Tibial nerve (tissue), 3 donors: ENCODE measurements at regions not wholly inside any gene's neighbourhood (a gene's known extent, or its start where the extent isn't known, plus 50 kb on each side); places are given as distances from the start of the nearest gene placed in this dataset.

ENCODE experiments used
- POLR2A ChIP-seq, 2 donors: fragments of 450-650 bp; IDR thresholded peaks; one replicate each; pipeline ENCODE4 v1.6.1; 2017; ENCODE audit warnings: antibody characterized with exemption in 2 of 2, mild to moderate bottlenecking in 2 of 2, moderate library complexity in 2 of 2
- TF ChIP-seq, protein P1 (sequence below), 5 experiments: fragments of 200-600 bp in 3 of 5; fragments of 450-650 bp in 2 of 5; sonication (generic) in 3 of 5; IDR thresholded peaks; one replicate each; pipeline ENCODE4 v1.5.1; 2016 to 2019; ENCODE audit warnings: antibody characterized with exemption in 5 of 5, mild to moderate bottlenecking in 3 of 5, moderate library complexity in 2 of 5

DNA sequence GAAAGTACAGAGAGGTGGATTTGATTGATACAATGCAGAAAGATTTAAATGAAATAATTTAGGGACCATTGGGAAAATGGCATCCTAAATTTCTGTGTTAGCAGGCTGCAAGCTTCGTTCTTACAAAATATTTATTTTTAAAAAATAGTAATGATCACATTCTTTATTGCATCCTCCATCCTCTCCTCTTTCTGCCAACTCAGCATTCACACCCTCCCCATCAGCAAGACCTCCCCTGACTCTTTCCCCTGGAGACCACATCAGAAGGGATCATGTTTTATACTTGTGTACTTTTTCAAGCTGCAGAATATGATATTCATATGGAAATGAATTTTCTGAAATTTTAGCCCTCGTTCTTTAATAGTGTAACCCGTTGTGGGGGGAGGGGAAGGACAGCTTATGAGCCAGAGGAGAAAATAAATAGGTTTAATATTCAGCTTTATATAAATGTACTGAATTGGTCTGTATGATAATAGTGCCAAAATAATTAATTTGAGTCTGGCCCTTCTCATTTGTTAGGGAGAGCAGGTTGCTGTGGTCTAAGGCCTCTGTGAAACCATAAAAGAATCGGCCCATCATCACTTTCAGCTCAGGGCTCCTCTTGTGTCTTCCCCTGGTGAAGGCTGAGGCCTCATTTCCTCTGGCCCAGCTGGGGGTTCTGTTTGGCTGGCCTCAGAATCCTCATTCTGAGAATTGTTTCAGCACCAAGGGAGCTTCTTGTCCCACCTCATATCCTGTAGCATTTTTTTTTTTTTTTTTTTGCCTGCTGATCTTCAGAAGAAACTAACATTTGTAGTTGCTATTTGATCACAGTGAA, 330.8 kb downstream of the TXNL1 start:
- TF ChIP-seq POLR2A (IDR thresholded peaks at IDR 0.05), result no peak
- TF ChIP-seq, protein P1, sequence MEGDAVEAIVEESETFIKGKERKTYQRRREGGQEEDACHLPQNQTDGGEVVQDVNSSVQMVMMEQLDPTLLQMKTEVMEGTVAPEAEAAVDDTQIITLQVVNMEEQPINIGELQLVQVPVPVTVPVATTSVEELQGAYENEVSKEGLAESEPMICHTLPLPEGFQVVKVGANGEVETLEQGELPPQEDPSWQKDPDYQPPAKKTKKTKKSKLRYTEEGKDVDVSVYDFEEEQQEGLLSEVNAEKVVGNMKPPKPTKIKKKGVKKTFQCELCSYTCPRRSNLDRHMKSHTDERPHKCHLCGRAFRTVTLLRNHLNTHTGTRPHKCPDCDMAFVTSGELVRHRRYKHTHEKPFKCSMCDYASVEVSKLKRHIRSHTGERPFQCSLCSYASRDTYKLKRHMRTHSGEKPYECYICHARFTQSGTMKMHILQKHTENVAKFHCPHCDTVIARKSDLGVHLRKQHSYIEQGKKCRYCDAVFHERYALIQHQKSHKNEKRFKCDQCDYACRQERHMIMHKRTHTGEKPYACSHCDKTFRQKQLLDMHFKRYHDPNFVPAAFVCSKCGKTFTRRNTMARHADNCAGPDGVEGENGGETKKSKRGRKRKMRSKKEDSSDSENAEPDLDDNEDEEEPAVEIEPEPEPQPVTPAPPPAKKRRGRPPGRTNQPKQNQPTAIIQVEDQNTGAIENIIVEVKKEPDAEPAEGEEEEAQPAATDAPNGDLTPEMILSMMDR (IDR thresholded peaks at IDR 0.05), result no peak
